ENCODE measurements at regions not wholly inside any gene's neighbourhood (a gene's known extent, or its start where the extent isn't known, plus 50 kb on each side); places are given as distances from the start of the nearest gene placed in this dataset.
"Not testable (repeated sequence)": the region's sequence is repeated elsewhere in the genome, so short reads cannot be mapped to it uniquely, and the experiment has no call there.

DNA sequence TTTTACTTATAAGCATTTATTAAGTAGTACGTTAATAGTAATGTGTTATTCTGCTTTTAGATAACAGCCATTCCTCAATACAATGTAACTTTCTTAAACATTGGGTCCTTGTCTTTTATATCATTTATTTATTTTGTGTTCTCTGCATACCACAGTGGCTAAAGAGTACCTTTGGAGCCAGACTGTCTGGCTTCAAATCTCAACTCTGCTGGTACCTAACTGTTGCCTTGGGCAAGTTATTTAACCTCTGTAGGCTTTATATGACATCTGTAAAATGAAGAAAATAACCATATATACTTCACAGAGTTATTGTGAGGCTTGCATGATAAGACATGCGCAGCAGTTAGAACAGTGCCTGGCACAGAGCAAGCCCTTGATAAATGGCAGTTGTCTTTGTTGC lies 397.6 kb downstream of the MDFIC start (continued):
- TF ChIP-seq, protein P1, sequence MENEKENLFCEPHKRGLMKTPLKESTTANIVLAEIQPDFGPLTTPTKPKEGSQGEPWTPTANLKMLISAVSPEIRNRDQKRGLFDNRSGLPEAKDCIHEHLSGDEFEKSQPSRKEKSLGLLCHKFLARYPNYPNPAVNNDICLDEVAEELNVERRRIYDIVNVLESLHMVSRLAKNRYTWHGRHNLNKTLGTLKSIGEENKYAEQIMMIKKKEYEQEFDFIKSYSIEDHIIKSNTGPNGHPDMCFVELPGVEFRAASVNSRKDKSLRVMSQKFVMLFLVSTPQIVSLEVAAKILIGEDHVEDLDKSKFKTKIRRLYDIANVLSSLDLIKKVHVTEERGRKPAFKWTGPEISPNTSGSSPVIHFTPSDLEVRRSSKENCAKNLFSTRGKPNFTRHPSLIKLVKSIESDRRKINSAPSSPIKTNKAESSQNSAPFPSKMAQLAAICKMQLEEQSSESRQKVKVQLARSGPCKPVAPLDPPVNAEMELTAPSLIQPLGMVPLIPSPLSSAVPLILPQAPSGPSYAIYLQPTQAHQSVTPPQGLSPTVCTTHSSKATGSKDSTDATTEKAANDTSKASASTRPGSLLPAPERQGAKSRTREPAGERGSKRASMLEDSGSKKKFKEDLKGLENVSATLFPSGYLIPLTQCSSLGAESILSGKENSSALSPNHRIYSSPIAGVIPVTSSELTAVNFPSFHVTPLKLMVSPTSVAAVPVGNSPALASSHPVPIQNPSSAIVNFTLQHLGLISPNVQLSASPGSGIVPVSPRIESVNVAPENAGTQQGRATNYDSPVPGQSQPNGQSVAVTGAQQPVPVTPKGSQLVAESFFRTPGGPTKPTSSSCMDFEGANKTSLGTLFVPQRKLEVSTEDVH (IDR thresholded peaks at IDR 0.05; ENCODE audit: low read depth, partially characterized antibody) = no peak
- no peak for TF ChIP-seq NRF1 (conservative IDR thresholded peaks at IDR 0.05 in 1 of 2, IDR thresholded peaks at IDR 0.05 in 1 of 2)
- no peak for TF ChIP-seq ZNF3 (CRISPR knock-in tag; IDR thresholded peaks at IDR 0.05)

DNA sequence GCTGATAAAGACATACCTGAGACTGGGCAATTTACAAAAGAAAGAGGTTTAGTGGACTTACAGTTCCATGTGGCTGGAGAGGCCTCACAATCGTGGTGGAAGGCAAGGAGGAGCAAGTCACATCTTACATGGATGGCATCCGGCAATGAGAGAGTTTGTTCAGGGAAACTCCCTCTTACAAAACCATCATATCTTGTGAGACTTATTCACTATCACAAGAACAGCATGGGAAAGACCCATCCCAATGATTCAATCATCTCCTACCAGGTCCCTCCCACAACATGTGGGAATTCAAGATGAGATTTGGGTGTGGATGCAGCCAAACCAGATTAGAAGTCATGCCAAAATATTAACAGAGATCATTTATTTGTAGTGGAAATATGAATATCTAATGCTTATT lies 388.4 kb downstream of the MDFIC start:
- intact Hi-C loops (cut with micrococcal nuclease); H3K27ac ChIP-seq (ENCODE audit: extremely low read depth, low read depth, low read length); H4K20me1 ChIP-seq (replicated peaks; ENCODE audit: control insufficient read depth, insufficient read depth, low read length); BruUV-seq (replicated peaks); ATAC-seq; H3K4me2 ChIP-seq (ENCODE audit: insufficient read depth, low read length); H3K9ac ChIP-seq (ENCODE audit: insufficient read depth in 1 of 2, low read depth in 2 of 2, low read length in 2 of 2); in situ Hi-C loops (cut with MboI); H3K4me3 ChIP-seq; H3K9me1 ChIP-seq (ENCODE audit: control insufficient read depth, insufficient read depth, low read length); CTCF ChIA-PET (ENCODE audit: low intra/inter-chr PET ratio); POLR2A ChIA-PET; H3K27me3 ChIP-seq (ENCODE audit: control insufficient read depth in 2 of 2, insufficient read depth in 2 of 2, low read length in 2 of 2); H3K9me3 ChIP-seq (replicated peaks; ENCODE audit: control insufficient read depth, insufficient read depth, low read depth, low read length); H3K4me1 ChIP-seq (replicated peaks in 1 of 2; ENCODE audit: control insufficient read depth in 2 of 2, insufficient read depth in 2 of 2, low read length in 2 of 2); H3K79me2 ChIP-seq (ENCODE audit: control insufficient read depth, insufficient read depth, low read length); FAIRE-seq; H3K36me3 ChIP-seq (ENCODE audit: control insufficient read depth, insufficient read depth, low read length); DNase-seq (ENCODE audit: extremely low read depth in 1 of 4, low spot score in 3 of 4); H2AFZ ChIP-seq (ENCODE audit: low read depth, low read length): not testable (repeated sequence)
- WGBS (ENCODE audit: insufficient coverage, low coverage, missing lambda C conversion rate) = 0% methylated on average over 2 of the region's 2 CpGs
